Peyer's patch (tissue), 4 donors: ENCODE measurements at regions not wholly inside any gene's neighbourhood (a gene's known extent, or its start where the extent isn't known, plus 50 kb on each side); places are given as distances from the start of the nearest gene placed in this dataset.

Experiments used
- CTCF ChIP-seq, 6 experiments: fragments of 450-650 bp in 4 of 6; fragments of 200-600 bp in 2 of 6; sonication (generic) in 1 of 6; IDR thresholded peaks; one replicate each; pipeline ENCODE4 v1.5.1; 2017 to 2019; ENCODE audit warnings: antibody characterized with exemption in 6 of 6, mild to moderate bottlenecking in 3 of 6, moderate library complexity in 1 of 6
- POLR2A ChIP-seq, 2 donors: fragments of 450-650 bp; IDR thresholded peaks; one replicate each; pipeline ENCODE4 v1.5.1; 2017; ENCODE audit warnings: antibody characterized with exemption in 2 of 2, mild to moderate bottlenecking in 2 of 2, moderate library complexity in 2 of 2

- no peak for TF ChIP-seq CTCF (IDR thresholded peaks at IDR 0.05)
- no peak for TF ChIP-seq POLR2A (IDR thresholded peaks at IDR 0.05)
These were observed 207.9 kb upstream of the HS3ST1 start for GRCh38 chr4:11636551-11636950.
